A549 (cell line): ENCODE measurements at regions not wholly inside any gene's neighbourhood (a gene's known extent, or its start where the extent isn't known, plus 50 kb on each side); places are given as distances from the start of the nearest gene placed in this dataset.

Experiments
- ATAC-seq, 2 experiments: fragments of 200-7000 bp in 1 of 2; fragments of >200 bp in 1 of 2; cut with Nextera tagmentation in 1 of 2; cut with Tn5 transposase in 1 of 2; 3 replicates each; pipeline versions ENCODE4 v1.8.0 to v1.9.1; 2018 to 2020; ENCODE audit warnings: mild to moderate bottlenecking in 1 of 2, moderate library complexity in 1 of 2
- CTCF ChIA-PET: fragments of 300-600 bp; sonication (Branson Sonifier 250); formaldehyde crosslinking; extraction: SDS; loops from one replicate; lab custom pipeline; 2021; ENCODE audit warnings: antibody characterized with exemption, inconsistent platforms; lab: Yijun Ruan, JAX
- POLR2A ChIA-PET: fragments of 350-600 bp; formaldehyde crosslinking; extraction: SDS; loops from one replicate; lab custom pipeline; 2021; ENCODE audit warnings: antibody characterized with exemption, inconsistent platforms; lab: Yijun Ruan, JAX
- DNase-seq, 2 experiments: peaks; one replicate each; pipeline versions ENCODE4 v3.0.0 to v3.0.0-alpha.2; 2011 to 2016; ENCODE audit warnings: low read depth in 1 of 2, low spot score in 1 of 2
- FAIRE-seq: peaks from 2 replicates; lab custom pipeline; 2011; peaks lifted over from hg19 to GRCh38; lab: Jason Lieb, UNC
- H3K27ac ChIP-seq, 2 experiments: fragments of >200 bp; sonication (Bioruptor Twin); formaldehyde crosslinking; 3 replicates each; pipeline ENCODE4 v1.5.1; 2016 to 2017
- H3K4me1 ChIP-seq: fragments of >200 bp; sonication (Bioruptor Twin); formaldehyde crosslinking; 3 replicates; pipeline ENCODE4 v1.6.1; 2016
- H3K4me2 ChIP-seq: fragments of >200 bp; sonication (Bioruptor Twin); formaldehyde crosslinking; 3 replicates; pipeline ENCODE4 v1.6.1; 2016
- H3K4me3 ChIP-seq: fragments of >200 bp; sonication (Bioruptor Twin); formaldehyde crosslinking; 3 replicates; pipeline ENCODE4 v1.5.1; 2016
- H3K9me3 ChIP-seq: fragments of >200 bp; sonication (Bioruptor Twin); formaldehyde crosslinking; 3 replicates; pipeline ENCODE4 v1.6.1; 2016
- BHLHE40 ChIP-seq: IDR thresholded peaks from 2 replicates; pipeline ENCODE4 v1.6.1; 2012; ENCODE audit warnings: low read depth, low read length, inconsistent platforms
- CBX2 ChIP-seq: fragments of 200-600 bp; sonication (generic); IDR thresholded peaks from 2 replicates; pipeline ENCODE4 v1.6.1; 2016; ENCODE audit warnings: low read depth, mild to moderate bottlenecking, borderline replicate concordance
- CEBPB ChIP-seq, 2 experiments: fragments of >200 bp in 1 of 2; sonication (Bioruptor Twin) in 1 of 2; formaldehyde crosslinking in 1 of 2; IDR thresholded peaks; 2 replicates each; pipeline ENCODE4 v1.6.1; 2012 to 2016
- CHD2 ChIP-seq: fragments of 150-350 bp; IDR thresholded peaks from 2 replicates; pipeline ENCODE4 v1.6.1; 2014; ENCODE audit warnings: low read length; ENCODE audit not compliant: partially characterized antibody
- E2F6 ChIP-seq: IDR thresholded peaks from 2 replicates; pipeline ENCODE4 v1.6.1; 2012; ENCODE audit warnings: low read depth, borderline replicate concordance
- EP300 ChIP-seq, 2 experiments: fragments of >200 bp; sonication (Bioruptor Twin); formaldehyde crosslinking; IDR thresholded peaks; 2 replicates in 1 of 2; 3 replicates in 1 of 2; pipeline ENCODE4 v1.6.1; 2016 to 2017
- FOSB ChIP-seq: fragments of 250-450 bp; sonication (Bioruptor Pico); IDR thresholded peaks from 2 replicates; pipeline ENCODE4 v1.5.0; 2020; ENCODE audit warnings: mild to moderate bottlenecking, moderate library complexity
- FOXS1 ChIP-seq: fragments of 250-450 bp; sonication (Bioruptor Pico); IDR thresholded peaks from 2 replicates; pipeline ENCODE4 v1.5.0; 2020; ENCODE audit warnings: mild to moderate bottlenecking, moderate library complexity
- HES2 ChIP-seq: fragments of >200 bp; sonication (Bioruptor Twin); formaldehyde crosslinking; IDR thresholded peaks from 2 replicates; pipeline ENCODE4 v1.6.1; 2016
- KDM5A ChIP-seq: fragments of 200-600 bp; sonication (generic); IDR thresholded peaks from 2 replicates; pipeline ENCODE4 v1.6.1; 2016; ENCODE audit warnings: antibody characterized with exemption, mild to moderate bottlenecking
- MAFK ChIP-seq: fragments of 450-650 bp; IDR thresholded peaks from 2 replicates; pipeline ENCODE4 v1.6.1; 2014; ENCODE audit not compliant: partially characterized antibody
- MYC ChIP-seq: IDR thresholded peaks from 2 replicates; pipeline ENCODE4 v1.6.1; 2012; ENCODE audit warnings: mild to moderate bottlenecking, inconsistent platforms, low read length, improper control_type of control experiment, borderline replicate concordance
- NFE2L2 ChIP-seq: fragments of 150-350 bp; conservative IDR thresholded peaks from 2 replicates; pipeline ENCODE4 v1.6.1; 2014; ENCODE audit warnings: low read length
- NR3C1 ChIP-seq: fragments of >200 bp; sonication (Bioruptor Twin); formaldehyde crosslinking; IDR thresholded peaks from 3 replicates; pipeline ENCODE4 v1.6.1; 2017
- PHF8 ChIP-seq: fragments of 200-600 bp; sonication (generic); IDR thresholded peaks from 2 replicates; pipeline ENCODE4 v1.6.1; 2016; ENCODE audit warnings: low read depth, mild to moderate bottlenecking, antibody characterized with exemption, moderate library complexity, borderline replicate concordance
- POLR2A ChIP-seq: IDR thresholded peaks from 2 replicates; pipeline ENCODE4 v1.6.1; 2012; ENCODE audit warnings: mild to moderate bottlenecking, low read length
- SMC3 ChIP-seq: fragments of >200 bp; sonication (Bioruptor Twin); formaldehyde crosslinking; IDR thresholded peaks from 3 replicates; pipeline ENCODE4 v1.6.1; 2018; ENCODE audit warnings: inconsistent platforms
- TFCP2L1 ChIP-seq: fragments of 250-450 bp; sonication (Bioruptor Pico); IDR thresholded peaks from 2 replicates; pipeline ENCODE4 v1.5.0; 2021; ENCODE audit warnings: mild to moderate bottlenecking
- ZNF302 ChIP-seq: fragments of 250-450 bp; sonication (Bioruptor Pico); IDR thresholded peaks from 2 replicates; pipeline ENCODE4 v1.9.0; 2021; ENCODE audit warnings: inconsistent platforms, mild to moderate bottlenecking, moderate library complexity
- ZSCAN20 ChIP-seq: fragments of 250-450 bp; sonication (Bioruptor Pico); IDR thresholded peaks from 2 replicates; pipeline ENCODE4 v1.8.0; 2022; ENCODE audit warnings: mild to moderate bottlenecking, moderate library complexity
- WGBS: methylation state at CpG from one replicate; pipeline ENCODE4 v1.1.6; 2017; ENCODE audit errors: missing lambda C conversion rate; 5-methylcytosine and 5-hydroxymethylcytosine counted together
- TF ChIP-seq, protein P1 (sequence below): fragments of >200 bp; sonication (Bioruptor Twin); formaldehyde crosslinking; IDR thresholded peaks from 3 replicates; pipeline ENCODE4 v1.5.1; 2016
- TF ChIP-seq, protein P2 (sequence below): fragments of 450-650 bp; IDR thresholded peaks from 2 replicates; pipeline ENCODE4 v1.6.1; 2014; ENCODE audit warnings: antibody characterized with exemption

- ChIA-PET POLR2A (no interaction called here), CTCF (interaction anchor here (1.4 to 2.4 kb wide), 3 partner anchors 10 to 192 kb away, joined by 5 to 8 read pairs (median 8); no protein-coding TSS in a partner anchor)
- Histone ChIP-seq H3K4me3 (no peak overlapping the region), H3K9me3 (0 out of 3 replicates have a peak, but pooled peaks cover 2% of the 10 kb centered on the region), H3K27ac (no peak overlapping the region), H3K4me1 (no peaks in the 10 kb centered on the region), H3K4me2 (no peak overlapping the region)
- FAIRE-seq (no peak), ATAC-seq (no peak), DNase-seq (no peak)
- TF ChIP-seq BHLHE40: no peak
- no peak for TF ChIP-seq FOSB (CRISPR knock-in tag)
- TF ChIP-seq ZSCAN20 (CRISPR knock-in tag): no peak
- TF ChIP-seq, protein P1, sequence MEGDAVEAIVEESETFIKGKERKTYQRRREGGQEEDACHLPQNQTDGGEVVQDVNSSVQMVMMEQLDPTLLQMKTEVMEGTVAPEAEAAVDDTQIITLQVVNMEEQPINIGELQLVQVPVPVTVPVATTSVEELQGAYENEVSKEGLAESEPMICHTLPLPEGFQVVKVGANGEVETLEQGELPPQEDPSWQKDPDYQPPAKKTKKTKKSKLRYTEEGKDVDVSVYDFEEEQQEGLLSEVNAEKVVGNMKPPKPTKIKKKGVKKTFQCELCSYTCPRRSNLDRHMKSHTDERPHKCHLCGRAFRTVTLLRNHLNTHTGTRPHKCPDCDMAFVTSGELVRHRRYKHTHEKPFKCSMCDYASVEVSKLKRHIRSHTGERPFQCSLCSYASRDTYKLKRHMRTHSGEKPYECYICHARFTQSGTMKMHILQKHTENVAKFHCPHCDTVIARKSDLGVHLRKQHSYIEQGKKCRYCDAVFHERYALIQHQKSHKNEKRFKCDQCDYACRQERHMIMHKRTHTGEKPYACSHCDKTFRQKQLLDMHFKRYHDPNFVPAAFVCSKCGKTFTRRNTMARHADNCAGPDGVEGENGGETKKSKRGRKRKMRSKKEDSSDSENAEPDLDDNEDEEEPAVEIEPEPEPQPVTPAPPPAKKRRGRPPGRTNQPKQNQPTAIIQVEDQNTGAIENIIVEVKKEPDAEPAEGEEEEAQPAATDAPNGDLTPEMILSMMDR: no peak
- TF ChIP-seq MAFK: no peak
- TF ChIP-seq CHD2: no peak
- no peak for TF ChIP-seq SMC3
- TF ChIP-seq KDM5A: no peak
- no peak for TF ChIP-seq CEBPB (IDR thresholded peaks at IDR 0.05)
- TF ChIP-seq HES2: no peak
- TF ChIP-seq NR3C1: no peak
- no peak for TF ChIP-seq PHF8
- no peak for TF ChIP-seq E2F6
- TF ChIP-seq NFE2L2: no peak
- TF ChIP-seq EP300 (IDR thresholded peaks at IDR 0.05): no peak
- TF ChIP-seq CBX2: no peak
- TF ChIP-seq TFCP2L1 (CRISPR knock-in tag): no peak
- no peak for TF ChIP-seq POLR2A
- TF ChIP-seq FOXS1 (CRISPR knock-in tag): no peak
- no peak for TF ChIP-seq ZNF302 (CRISPR knock-in tag)
- 86% methylated on average over 7 of the region's 7 CpGs for WGBS
Observed at GRCh38 chr10:52499281-52499680, 185.2 kb downstream of the DKK1 start.

- no peak for TF ChIP-seq MYC
- TF ChIP-seq, protein P1: no peak
- TF ChIP-seq, protein P2, sequence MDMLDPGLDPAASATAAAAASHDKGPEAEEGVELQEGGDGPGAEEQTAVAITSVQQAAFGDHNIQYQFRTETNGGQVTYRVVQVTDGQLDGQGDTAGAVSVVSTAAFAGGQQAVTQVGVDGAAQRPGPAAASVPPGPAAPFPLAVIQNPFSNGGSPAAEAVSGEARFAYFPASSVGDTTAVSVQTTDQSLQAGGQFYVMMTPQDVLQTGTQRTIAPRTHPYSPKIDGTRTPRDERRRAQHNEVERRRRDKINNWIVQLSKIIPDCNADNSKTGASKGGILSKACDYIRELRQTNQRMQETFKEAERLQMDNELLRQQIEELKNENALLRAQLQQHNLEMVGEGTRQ: no peak
- FAIRE-seq: no peak
- DNase-seq: no peak
- ATAC-seq: no peak
- ChIA-PET POLR2A (no interaction called here), CTCF (interaction anchor here (1.6 to 2.4 kb wide), 2 partner anchors 66 to 193 kb away, joined by 5 to 8 read pairs; no protein-coding TSS in a partner anchor)
- Histone ChIP-seq H3K27ac (no peak overlapping the region), H3K9me3 (0 out of 3 replicates have a peak, but pooled peaks cover 2% of the 10 kb centered on the region), H3K4me3 (no peak overlapping the region), H3K4me2 (no peak overlapping the region), H3K4me1 (no peaks in the 10 kb centered on the region)
- WGBS: 70% methylated on average over 3 of the region's 3 CpGs
Observed at GRCh38 chr10:52500476-52500875, 186.4 kb downstream of the DKK1 start.
